GM12865 (cell line): ENCODE measurements at regions not wholly inside any gene's neighbourhood (a gene's known extent, or its start where the extent isn't known, plus 50 kb on each side); places are given as distances from the start of the nearest gene placed in this dataset.

ENCODE experiments used
- DNase-seq: peaks from one replicate; pipeline ENCODE4 v3.0.0; 2010; ENCODE audit warnings: low read depth
- H3K4me3 ChIP-seq: 2 replicates; pipeline ENCODE4 v1.5.1; 2011; ENCODE audit warnings: mild to moderate bottlenecking, low read depth, low read length, control low read depth
- CTCF ChIP-seq: IDR thresholded peaks from 2 replicates; pipeline ENCODE4 v1.5.1; 2011; ENCODE audit warnings: low read length, control low read depth, low read depth, inconsistent platforms; ENCODE audit not compliant: insufficient read depth; ENCODE audit errors: missing control alignments

GRCh38 chr3:127489357-127489756 lies 101.2 kb downstream of the TPRA1 start:
- no peak for TF ChIP-seq CTCF
- DNase-seq, result no peak
- H3K4me3 ChIP-seq, result no peak overlapping the region

- H3K4me3 ChIP-seq, result no peak overlapping the region
- no peak for TF ChIP-seq CTCF
- no peak for DNase-seq
Observed at GRCh38 chr3:127488740-127489139, 101.8 kb downstream of the TPRA1 start.

GRCh38 chr3:127488141-127488672 lies 102.3 kb downstream of the TPRA1 start:
- no peak overlapping the region for H3K4me3 ChIP-seq
- no peak for TF ChIP-seq CTCF
- DNase-seq, result no peak

GRCh38 chr3:127487196-127487595 lies 103.3 kb downstream of the TPRA1 start:
- no peak for TF ChIP-seq CTCF
- no peak overlapping the region for H3K4me3 ChIP-seq
- DNase-seq, result no peak

- no peak for TF ChIP-seq CTCF
- no peak overlapping the region for H3K4me3 ChIP-seq
- DNase-seq, result no peak
Observed at GRCh38 chr3:127486321-127486944, 104.1 kb downstream of the TPRA1 start.

- TF ChIP-seq CTCF, result no peak
- no peak overlapping the region for H3K4me3 ChIP-seq
- DNase-seq, result no peak
Observed at GRCh38 chr3:127485396-127486170, 105.0 kb downstream of the TPRA1 start.
